OCI-LY7 (cell line): ENCODE measurements at regions not wholly inside any gene's neighbourhood (a gene's known extent, or its start where the extent isn't known, plus 50 kb on each side); places are given as distances from the start of the nearest gene placed in this dataset.

Source experiments
- CTCF ChIP-seq: fragments of 200-600 bp; sonication (generic); conservative IDR thresholded peaks from 2 replicates; pipeline ENCODE4 v1.5.1; 2014; ENCODE audit warnings: mild to moderate bottlenecking, antibody characterized with exemption, low read length, moderate library complexity, mixed read lengths
- EZH2phosphoT487 ChIP-seq: fragments of 200-600 bp; sonication (generic); IDR thresholded peaks from 2 replicates; pipeline ENCODE4 v1.6.1; 2018; ENCODE audit warnings: low read depth, borderline replicate concordance, mild to moderate bottlenecking, mixed run types, antibody characterized with exemption, low read length, moderate library complexity, mixed read lengths

GRCh38 chr19:28297586-28298157, 915.3 kb downstream of the UQCRFS1 start:
- no peak for TF ChIP-seq CTCF
- no peak for TF ChIP-seq EZH2phosphoT487
